Rectal smooth muscle tissue (tissue), 1 donor: ENCODE measurements at regions not wholly inside any gene's neighbourhood (a gene's known extent, or its start where the extent isn't known, plus 50 kb on each side); places are given as distances from the start of the nearest gene placed in this dataset.

Experiments used
- H3K27ac ChIP-seq: one replicate; pipeline ENCODE4 v1.7.0; 2013; ENCODE audit warnings: low read depth, low read length, inconsistent platforms
- H3K27me3 ChIP-seq: one replicate; pipeline ENCODE4 v1.7.0; 2013; ENCODE audit warnings: low read length; ENCODE audit not compliant: control insufficient read depth, insufficient read depth
- H3K36me3 ChIP-seq: one replicate; pipeline ENCODE4 v1.7.0; 2013; ENCODE audit warnings: low read length; ENCODE audit not compliant: control insufficient read depth, insufficient read depth
- H3K4me1 ChIP-seq: one replicate; pipeline ENCODE4 v1.7.0; 2013; ENCODE audit warnings: low read length; ENCODE audit not compliant: control insufficient read depth, insufficient read depth
- H3K4me3 ChIP-seq: one replicate; pipeline ENCODE4 v1.7.0; 2013; ENCODE audit warnings: low read length
- H3K9ac ChIP-seq: one replicate; pipeline ENCODE4 v1.7.0; 2013; ENCODE audit warnings: low read length

GRCh38 chr2:8477552-8478470 lies 204.0 kb upstream of the ID2 start:
- H3K27me3 ChIP-seq: no peaks in the 10 kb centered on the region
- H3K4me3 ChIP-seq: no peak overlapping the region
- no peak overlapping the region for H3K9ac ChIP-seq
- no peaks in the 10 kb centered on the region for H3K4me1 ChIP-seq
- no peaks in the 10 kb centered on the region for H3K36me3 ChIP-seq
- H3K27ac ChIP-seq: no peak overlapping the region

GRCh38 chr2:8478471-8478793 lies 203.4 kb upstream of the ID2 start:
- Histone ChIP-seq H3K4me3 (no peak overlapping the region), H3K27ac (no peak overlapping the region), H3K36me3 (no peaks in the 10 kb centered on the region), H3K4me1 (no peaks in the 10 kb centered on the region), H3K9ac (no peak overlapping the region), H3K27me3 (no peaks in the 10 kb centered on the region)

DNA sequence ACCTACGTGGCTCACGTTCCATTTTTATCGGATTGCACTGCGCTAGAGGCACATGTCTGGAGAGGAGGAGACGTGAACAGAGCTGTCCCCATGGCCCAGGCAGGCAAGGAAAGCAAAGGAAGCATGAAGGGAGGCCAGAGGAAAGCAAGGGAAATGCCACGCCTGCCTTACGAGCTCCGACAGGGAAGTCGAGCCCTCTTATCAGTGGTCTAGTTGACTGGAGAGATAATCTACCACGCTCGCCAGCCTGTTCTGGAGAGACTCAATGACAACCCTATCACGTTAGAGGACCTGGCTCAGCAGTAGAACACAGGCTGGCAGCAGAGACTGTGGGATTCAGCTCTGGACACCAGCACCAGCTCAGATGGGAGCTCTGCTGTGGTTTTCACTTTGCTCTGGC lies 202.6 kb upstream of the ID2 start:
- no peak overlapping the region for H3K4me3 ChIP-seq
- H3K27me3 ChIP-seq: no peaks in the 10 kb centered on the region
- no peaks in the 10 kb centered on the region for H3K36me3 ChIP-seq
- H3K27ac ChIP-seq: no peak overlapping the region
- H3K4me1 ChIP-seq: no peaks in the 10 kb centered on the region
- H3K9ac ChIP-seq: no peak overlapping the region

DNA sequence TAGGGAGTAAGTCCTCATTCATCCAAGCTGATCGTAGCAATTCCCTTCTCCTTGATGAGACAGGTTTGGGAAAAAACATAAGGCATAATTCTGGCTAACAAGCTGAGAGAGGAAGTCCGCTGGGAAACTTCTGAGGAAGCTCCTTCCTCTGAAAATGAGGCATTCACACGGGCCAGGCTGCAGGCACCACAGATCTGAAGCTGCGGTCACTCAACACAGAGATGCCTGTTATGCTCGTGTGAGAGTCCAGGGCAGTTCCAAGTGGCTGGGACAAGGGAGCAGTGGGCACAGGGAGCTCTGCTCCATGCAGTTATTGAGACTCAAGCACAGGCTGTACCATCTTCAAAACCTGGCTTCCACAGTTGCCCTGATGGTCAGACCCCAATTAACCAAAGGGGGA lies 200.9 kb upstream of the ID2 start:
- H3K4me3 ChIP-seq: no peak overlapping the region
- no peak overlapping the region for H3K27ac ChIP-seq
- H3K9ac ChIP-seq: no peak overlapping the region
- H3K27me3 ChIP-seq: no peaks in the 10 kb centered on the region
- H3K4me1 ChIP-seq: no peaks in the 10 kb centered on the region
- no peaks in the 10 kb centered on the region for H3K36me3 ChIP-seq

DNA sequence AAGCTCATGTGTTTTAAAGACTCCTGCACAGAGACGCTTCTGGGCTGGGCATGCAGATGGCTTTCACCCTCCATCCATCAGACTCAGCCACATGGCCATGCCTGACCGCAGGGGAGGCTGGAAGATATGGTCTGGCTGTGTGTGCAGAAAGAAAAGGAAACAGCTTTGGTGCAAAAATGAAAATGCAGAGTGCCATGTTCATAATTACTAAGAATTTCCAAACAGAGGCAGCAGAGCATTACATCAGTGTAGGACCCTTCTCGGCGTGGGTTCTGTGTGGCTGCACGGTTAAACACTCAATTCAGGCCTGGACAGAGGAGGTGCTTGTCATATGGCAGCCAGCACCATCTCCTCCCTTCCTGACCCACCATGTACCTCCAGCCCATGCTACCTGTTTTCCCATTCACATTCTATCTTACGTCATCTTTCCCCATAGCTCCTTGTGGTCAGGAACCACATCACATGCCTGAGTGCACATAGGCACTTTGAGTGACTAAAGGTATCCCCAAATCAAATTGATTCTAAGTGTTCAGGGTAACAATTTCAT lies 200.3 kb upstream of the ID2 start:
- Histone ChIP-seq H3K27ac (no peak overlapping the region), H3K27me3 (no peaks in the 10 kb centered on the region)

DNA sequence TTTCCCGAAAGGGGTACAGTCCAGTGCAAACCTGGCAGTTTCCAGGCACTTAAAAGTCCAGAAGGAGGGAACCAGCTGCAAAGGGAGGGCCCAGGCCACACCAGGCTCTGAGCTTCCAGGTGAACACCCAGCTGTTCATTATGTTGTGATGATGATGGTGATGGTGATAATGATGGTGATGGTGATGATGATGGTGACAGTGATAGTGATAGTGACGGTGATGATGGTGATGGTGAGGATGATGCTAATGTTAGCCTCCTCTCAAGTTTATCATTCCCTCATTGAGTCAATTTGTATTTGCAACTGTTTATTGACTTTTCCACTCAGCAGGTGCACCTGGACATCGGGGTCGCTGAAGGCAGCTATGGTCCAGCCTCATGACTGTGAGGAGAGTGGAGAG lies 199.4 kb upstream of the ID2 start:
- no peaks in the 10 kb centered on the region for H3K4me1 ChIP-seq
- no peaks in the 10 kb centered on the region for H3K36me3 ChIP-seq
- no peak overlapping the region for H3K9ac ChIP-seq
- no peak overlapping the region for H3K4me3 ChIP-seq
- no peak overlapping the region for H3K27ac ChIP-seq
- H3K27me3 ChIP-seq: no peaks in the 10 kb centered on the region

More for the DNA sequence above, 200.3 kb upstream of the ID2 start:
- Histone ChIP-seq H3K9ac (no peak overlapping the region), H3K4me3 (no peak overlapping the region), H3K36me3 (no peaks in the 10 kb centered on the region), H3K4me1 (no peaks in the 10 kb centered on the region)

- Histone ChIP-seq H3K4me1 (no peaks in the 10 kb centered on the region), H3K36me3 (no peaks in the 10 kb centered on the region), H3K4me3 (no peak overlapping the region), H3K27me3 (no peaks in the 10 kb centered on the region), H3K27ac (no peak overlapping the region), H3K9ac (no peak overlapping the region)
Observed at GRCh38 chr2:8484502-8485283, 197.2 kb upstream of the ID2 start.

DNA sequence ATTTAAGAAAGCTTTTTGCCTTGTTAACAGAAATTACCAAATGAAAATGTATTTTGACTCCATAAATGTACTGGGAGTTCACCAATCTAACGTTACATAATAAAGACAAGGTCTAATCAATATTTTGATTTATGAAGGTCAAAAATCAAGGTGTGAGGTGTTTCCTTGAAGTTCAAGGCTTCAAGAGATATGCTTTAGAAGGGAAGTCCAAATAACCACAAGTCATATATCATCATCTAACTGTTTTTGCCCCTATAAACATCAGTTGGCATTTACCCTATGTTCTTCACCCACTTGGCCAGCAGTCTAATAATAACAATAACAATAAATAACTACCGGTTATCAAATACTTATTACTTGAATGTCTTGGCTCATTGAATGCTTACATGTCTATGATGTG lies 196.1 kb upstream of the ID2 start:
- Histone ChIP-seq H3K4me1 (peaks cover 5% of the 10 kb centered on the region), H3K27ac (no peak overlapping the region), H3K9ac (no peak overlapping the region), H3K27me3 (no peaks in the 10 kb centered on the region), H3K4me3 (no peak overlapping the region), H3K36me3 (no peaks in the 10 kb centered on the region)

DNA sequence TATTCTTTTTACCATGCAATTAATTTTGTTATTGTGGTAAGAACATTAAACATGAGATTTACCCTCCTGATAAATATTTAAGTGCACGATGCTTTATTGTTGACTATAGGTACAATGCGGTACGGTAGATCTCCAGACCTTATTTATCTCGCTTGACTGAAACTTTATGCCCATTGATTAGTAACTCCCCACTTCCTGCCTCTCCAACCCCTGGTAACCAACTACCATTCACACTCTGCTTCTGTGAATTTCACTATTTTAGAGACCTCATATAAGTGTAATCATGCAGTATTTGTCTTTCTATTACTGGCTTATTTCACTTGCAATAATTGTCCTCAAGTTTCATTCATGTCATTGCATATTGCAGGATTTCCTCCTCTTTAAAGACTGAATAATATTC lies 195.7 kb upstream of the ID2 start:
- Histone ChIP-seq H3K4me3 (no peak overlapping the region), H3K27me3 (no peaks in the 10 kb centered on the region), H3K9ac (no peak overlapping the region), H3K36me3 (no peaks in the 10 kb centered on the region), H3K4me1 (peaks cover 5% of the 10 kb centered on the region), H3K27ac (no peak overlapping the region)

GRCh38 chr2:8487461-8487932 lies 194.4 kb upstream of the ID2 start:
- Histone ChIP-seq H3K27ac (no peak overlapping the region), H3K36me3 (no peaks in the 10 kb centered on the region), H3K9ac (no peak overlapping the region), H3K27me3 (no peaks in the 10 kb centered on the region), H3K4me1 (peaks cover 5% of the 10 kb centered on the region), H3K4me3 (no peak overlapping the region)

GRCh38 chr2:8488001-8488738 lies 193.7 kb upstream of the ID2 start:
- no peak overlapping the region for H3K9ac ChIP-seq
- H3K27ac ChIP-seq: no peak overlapping the region

GRCh38 chr2:8489221-8489620 lies 192.6 kb upstream of the ID2 start:
- H3K27ac ChIP-seq: no peak overlapping the region
- no peaks in the 10 kb centered on the region for H3K36me3 ChIP-seq
- no peak overlapping the region for H3K9ac ChIP-seq
- no peaks in the 10 kb centered on the region for H3K27me3 ChIP-seq
- H3K4me1 ChIP-seq: peaks cover 5% of the 10 kb centered on the region
- no peak overlapping the region for H3K4me3 ChIP-seq

More at GRCh38 chr2:8488001-8488738, 193.7 kb upstream of the ID2 start:
- H3K27me3 ChIP-seq: no peaks in the 10 kb centered on the region
- H3K4me1 ChIP-seq: peaks cover 5% of the 10 kb centered on the region
- no peaks in the 10 kb centered on the region for H3K36me3 ChIP-seq
- no peak overlapping the region for H3K4me3 ChIP-seq
